ENCODE measurements at regions not wholly inside any gene's neighbourhood (a gene's known extent, or its start where the extent isn't known, plus 50 kb on each side); places are given as distances from the start of the nearest gene placed in this dataset.

DNA sequence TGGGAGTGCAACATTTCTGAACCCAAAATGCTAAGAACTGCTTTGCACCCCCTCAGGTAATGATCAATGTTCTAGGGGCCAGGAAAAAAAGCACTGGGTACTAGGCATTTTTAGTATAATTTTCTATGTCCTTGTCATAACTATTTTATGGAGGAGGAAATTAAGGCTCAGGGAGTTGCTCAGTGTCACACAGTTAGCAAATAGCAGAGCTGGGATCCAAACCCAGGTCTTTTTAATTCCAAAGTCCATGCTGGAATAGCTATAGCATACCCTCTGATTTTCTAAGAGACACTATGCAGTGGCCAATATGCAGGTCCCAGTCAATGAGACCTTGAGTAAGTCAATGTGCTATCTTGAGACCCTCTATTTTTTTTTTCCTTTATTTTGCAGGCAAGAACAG lies 394.5 kb upstream of the USP24 start:
- TF ChIP-seq CTCF (conservative IDR thresholded peaks at IDR 0.05 in 1 of 2, IDR thresholded peaks at IDR 0.05 in 1 of 2; ENCODE audit: low read depth in 1 of 2, low read length in 2 of 2) (no peak), EZH2 (IDR thresholded peaks at IDR 0.05; ENCODE audit: low read length, missing control alignments) (no peak)
